NB4 (cell line): ENCODE measurements at regions not wholly inside any gene's neighbourhood (a gene's known extent, or its start where the extent isn't known, plus 50 kb on each side); places are given as distances from the start of the nearest gene placed in this dataset.

Source experiments
- CTCF ChIP-seq: IDR thresholded peaks from one replicate; pipeline ENCODE4 v1.5.1; 2012; ENCODE audit warnings: low read depth, low read length
- MYC ChIP-seq: IDR thresholded peaks from 2 replicates; pipeline ENCODE4 v1.6.1; 2011; ENCODE audit warnings: low read depth, low read length
- POLR2A ChIP-seq: IDR thresholded peaks from 2 replicates; pipeline ENCODE4 v1.6.1; 2011; ENCODE audit warnings: mild to moderate bottlenecking; ENCODE audit not compliant: insufficient read length; ENCODE audit errors: extremely low read depth
- TF ChIP-seq, protein P1 (sequence below): IDR thresholded peaks from 2 replicates; pipeline ENCODE4 v1.6.1; 2011; ENCODE audit warnings: low read depth, low read length

GRCh38 chr9:29069376-29069775, 1496.1 kb upstream of the C9orf72 start:
- TF ChIP-seq CTCF (no peak), POLR2A (no peak), MYC (no peak)
- TF ChIP-seq, protein P1, sequence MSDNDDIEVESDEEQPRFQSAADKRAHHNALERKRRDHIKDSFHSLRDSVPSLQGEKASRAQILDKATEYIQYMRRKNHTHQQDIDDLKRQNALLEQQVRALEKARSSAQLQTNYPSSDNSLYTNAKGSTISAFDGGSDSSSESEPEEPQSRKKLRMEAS = no peak
